ENCODE measurements at regions not wholly inside any gene's neighbourhood (a gene's known extent, or its start where the extent isn't known, plus 50 kb on each side); places are given as distances from the start of the nearest gene placed in this dataset.

DNA sequence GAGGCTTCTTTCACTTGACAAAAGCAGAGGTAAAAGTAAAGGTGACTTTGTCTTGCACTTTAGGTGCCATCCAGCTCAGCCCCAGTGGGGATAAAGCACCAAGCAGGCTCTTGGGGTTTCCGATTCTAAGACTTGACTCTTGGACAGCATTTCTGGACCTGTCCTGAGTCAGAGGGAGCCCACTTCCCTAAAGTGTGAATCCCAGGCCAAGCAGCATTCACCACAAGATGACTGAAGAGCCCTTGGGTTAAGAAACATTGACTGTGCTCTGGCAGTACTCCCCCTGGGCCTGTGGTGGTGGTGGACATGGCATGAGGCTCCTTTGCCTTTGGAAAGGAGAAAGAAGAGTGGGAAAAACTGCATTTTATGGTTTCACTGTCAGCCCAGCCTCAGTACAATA is 638.0 kb upstream of the VRK2 start:
- Histone ChIP-seq H2AFZ (ENCODE audit: low read depth, low read length) (no peak overlapping the region), H4K20me1 (replicated peaks; ENCODE audit: control insufficient read depth, extremely low read depth, insufficient read depth, low read length) (no peaks in the 10 kb centered on the region), H3K9me3 (replicated peaks; ENCODE audit: control insufficient read depth, insufficient read depth, low read length) (no peaks in the 10 kb centered on the region), H3K4me2 (ENCODE audit: insufficient read depth, low read length) (no peak overlapping the region), H3K4me3 (replicated peaks in 1 of 3; ENCODE audit: insufficient read depth in 1 of 3, low read depth in 1 of 3, low read length in 3 of 3) (no peak overlapping the region), H3K27ac (ENCODE audit: insufficient read depth, low read depth, low read length) (no peak overlapping the region), H3K9me1 (replicated peaks; ENCODE audit: control insufficient read depth, extremely low read depth, insufficient read depth, low read length) (no peaks in the 10 kb centered on the region), H3K27me3 (ENCODE audit: control insufficient read depth in 2 of 2, insufficient read depth in 2 of 2, low read length in 2 of 2) (no peaks in the 10 kb centered on the region), H3K79me2 (ENCODE audit: control insufficient read depth, insufficient read depth, low read length) (no peaks in the 10 kb centered on the region), H3K4me1 (ENCODE audit: control insufficient read depth, extremely low read depth, insufficient read depth, low read length) (no peaks in the 10 kb centered on the region), H3K36me3 (ENCODE audit: control insufficient read depth in 2 of 2, extremely low read depth in 1 of 2, insufficient read depth in 2 of 2, low read length in 2 of 2) (no peaks in the 10 kb centered on the region), H3K9ac (replicated peaks; ENCODE audit: extremely low read depth, insufficient read depth, low read length) (no peak overlapping the region)
- TF ChIP-seq, protein P1, sequence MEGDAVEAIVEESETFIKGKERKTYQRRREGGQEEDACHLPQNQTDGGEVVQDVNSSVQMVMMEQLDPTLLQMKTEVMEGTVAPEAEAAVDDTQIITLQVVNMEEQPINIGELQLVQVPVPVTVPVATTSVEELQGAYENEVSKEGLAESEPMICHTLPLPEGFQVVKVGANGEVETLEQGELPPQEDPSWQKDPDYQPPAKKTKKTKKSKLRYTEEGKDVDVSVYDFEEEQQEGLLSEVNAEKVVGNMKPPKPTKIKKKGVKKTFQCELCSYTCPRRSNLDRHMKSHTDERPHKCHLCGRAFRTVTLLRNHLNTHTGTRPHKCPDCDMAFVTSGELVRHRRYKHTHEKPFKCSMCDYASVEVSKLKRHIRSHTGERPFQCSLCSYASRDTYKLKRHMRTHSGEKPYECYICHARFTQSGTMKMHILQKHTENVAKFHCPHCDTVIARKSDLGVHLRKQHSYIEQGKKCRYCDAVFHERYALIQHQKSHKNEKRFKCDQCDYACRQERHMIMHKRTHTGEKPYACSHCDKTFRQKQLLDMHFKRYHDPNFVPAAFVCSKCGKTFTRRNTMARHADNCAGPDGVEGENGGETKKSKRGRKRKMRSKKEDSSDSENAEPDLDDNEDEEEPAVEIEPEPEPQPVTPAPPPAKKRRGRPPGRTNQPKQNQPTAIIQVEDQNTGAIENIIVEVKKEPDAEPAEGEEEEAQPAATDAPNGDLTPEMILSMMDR (IDR thresholded peaks at IDR 0.05; ENCODE audit: extremely low read depth in 1 of 2, insufficient read depth in 1 of 2, low read depth in 1 of 2, low read length in 2 of 2): no peak
- TF ChIP-seq, protein P2, sequence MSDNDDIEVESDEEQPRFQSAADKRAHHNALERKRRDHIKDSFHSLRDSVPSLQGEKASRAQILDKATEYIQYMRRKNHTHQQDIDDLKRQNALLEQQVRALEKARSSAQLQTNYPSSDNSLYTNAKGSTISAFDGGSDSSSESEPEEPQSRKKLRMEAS (IDR thresholded peaks at IDR 0.05; ENCODE audit: insufficient read depth, insufficient read length): no peak
- TF ChIP-seq JUN (IDR thresholded peaks at IDR 0.05; ENCODE audit: borderline replicate concordance, insufficient read depth, insufficient read length, low read depth) (no peak), POLR2AphosphoS5 (IDR thresholded peaks at IDR 0.05; ENCODE audit: insufficient read depth, low read depth, low read length) (no peak), POLR2A (IDR thresholded peaks at IDR 0.05; ENCODE audit: low read depth, low read length) (no peak), FOS (IDR thresholded peaks at IDR 0.05; ENCODE audit: borderline replicate concordance, insufficient read depth, low read length) (no peak), GATA2 (IDR thresholded peaks at IDR 0.05; ENCODE audit: insufficient read depth, insufficient read length, low read depth, low read length) (no peak), MYC (IDR thresholded peaks at IDR 0.05; ENCODE audit: low read depth, low read length) (no peak), EZH2 (IDR thresholded peaks at IDR 0.05; ENCODE audit: borderline replicate concordance, low read depth, low read length, severe bottlenecking) (no peak)
- ChIA-PET CTCF (no interaction called here), POLR2A (no interaction called here)
- intact Hi-C loops (cut with micrococcal nuclease): no loop called here
- DNase-seq (ENCODE audit: low read depth, low spot score): no peak
- dilution Hi-C loops (cut with MboI; ENCODE audit: extremely low pct_ligation_motif_present, low sequenced_read_pairs): no loop called here
- no TSS peak for BruUV-seq (replicated peaks)
- no peak for FAIRE-seq

All from endothelial cell of umbilical vein (primary cell).